ENCODE measurements at regions not wholly inside any gene's neighbourhood (a gene's known extent, or its start where the extent isn't known, plus 50 kb on each side); places are given as distances from the start of the nearest gene placed in this dataset.

- intact Hi-C loops (cut with micrococcal nuclease): no loop called here
- Histone ChIP-seq H3K27ac (ENCODE audit: low read depth, low read length) (no peak overlapping the region), H3K36me3 (ENCODE audit: control insufficient read depth in 2 of 3, insufficient read depth in 3 of 3, low read length in 3 of 3) (no peaks in the 10 kb centered on the region), H3K4me1 (ENCODE audit: control insufficient read depth in 2 of 2, insufficient read depth in 2 of 2, low read length in 2 of 2) (no peaks in the 10 kb centered on the region), H3K9me3 (ENCODE audit: control insufficient read depth in 2 of 3, low read length in 3 of 3) (no peaks in the 10 kb centered on the region), H3K27me3 (ENCODE audit: control insufficient read depth in 2 of 2, insufficient read depth in 2 of 2, low read length in 2 of 2) (no peaks in the 10 kb centered on the region), H3K4me3 (ENCODE audit: low read length) (no peak overlapping the region)
- no peak for ATAC-seq
- peaks cover 0 to 2% (median 0%) of the 10 kb centered on the region in 11 donors for H3K9me3 Mint-ChIP-seq
- no peaks in the 10 kb centered on the region for H3K36me3 Mint-ChIP-seq
- no peak overlapping the region for H3K27ac Mint-ChIP-seq
- H3K27me3 Mint-ChIP-seq: no peaks in the 10 kb centered on the region
- peaks cover 0 to 3% (median 0%) of the 10 kb centered on the region in 7 donors for H3K4me1 Mint-ChIP-seq
- POLR2A ChIA-PET: no interaction called here
- CTCF ChIA-PET: no interaction called here
- DNase-seq: no peak
- no peak overlapping the region for H3K4me3 Mint-ChIP-seq
Observed at GRCh38 chr10:105800641-105801040, 1159.6 kb downstream of the SORCS3 start.

GRCh38 chr10:105798328-105798889 lies 1157.3 kb downstream of the SORCS3 start:
- Mint-ChIP-seq H3K27ac (no peak overlapping the region), H3K4me3 (no peak overlapping the region), H3K36me3 (no peaks in the 10 kb centered on the region), H3K27me3 (peaks cover 0 to 4% (median 0%) of the 10 kb centered on the region in 5 donors), H3K9me3 (peaks cover 0 to 2% (median 0%) of the 10 kb centered on the region in 11 donors), H3K4me1 (peaks cover 0 to 3% (median 0%) of the 10 kb centered on the region in 7 donors)
- ChIA-PET POLR2A (no interaction called here), CTCF (interaction anchor here (0.6 to 0.7 kb wide), 3 partner anchors 12 to 241 kb away, joined by 3 to 4 read pairs (median 4); no protein-coding TSS in a partner anchor)
- Histone ChIP-seq H3K27me3 (ENCODE audit: control insufficient read depth in 2 of 2, insufficient read depth in 2 of 2, low read length in 2 of 2) (no peaks in the 10 kb centered on the region), H3K4me3 (ENCODE audit: low read length) (no peak overlapping the region), H3K36me3 (ENCODE audit: control insufficient read depth in 2 of 3, insufficient read depth in 3 of 3, low read length in 3 of 3) (no peaks in the 10 kb centered on the region), H3K27ac (ENCODE audit: low read depth, low read length) (no peak overlapping the region), H3K9me3 (ENCODE audit: control insufficient read depth in 2 of 3, low read length in 3 of 3) (no peaks in the 10 kb centered on the region), H3K4me1 (ENCODE audit: control insufficient read depth in 2 of 2, insufficient read depth in 2 of 2, low read length in 2 of 2) (no peaks in the 10 kb centered on the region)
- no peak for ATAC-seq
- intact Hi-C loops (cut with micrococcal nuclease): loop anchor here in 1 of 2 donors (5.0 kb wide), 1 partner anchor 379 kb away; no protein-coding TSS in a partner anchor
- no peak for DNase-seq

- Mint-ChIP-seq H3K4me3 (no peak overlapping the region), H3K27ac (no peak overlapping the region), H3K36me3 (no peaks in the 10 kb centered on the region), H3K27me3 (peaks cover 0 to 4% (median 0%) of the 10 kb centered on the region in 5 donors), H3K4me1 (peaks cover 0 to 3% (median 0%) of the 10 kb centered on the region in 7 donors), H3K9me3 (peaks cover 0 to 2% (median 0%) of the 10 kb centered on the region in 11 donors)
- H3K27ac ChIP-seq (ENCODE audit: low read depth, low read length): no peak overlapping the region
- no peaks in the 10 kb centered on the region for H3K9me3 ChIP-seq (ENCODE audit: control insufficient read depth in 2 of 3, low read length in 3 of 3)
- DNase-seq (peak in 4 of 9 donors; percentile 9 to 23 (median 19)), ATAC-seq (no peak)
- POLR2A ChIA-PET: no interaction called here
- no peak overlapping the region for H3K4me3 ChIP-seq (ENCODE audit: low read length)
- no peaks in the 10 kb centered on the region for H3K36me3 ChIP-seq (ENCODE audit: control insufficient read depth in 2 of 3, insufficient read depth in 3 of 3, low read length in 3 of 3)
- no peaks in the 10 kb centered on the region for H3K27me3 ChIP-seq (ENCODE audit: control insufficient read depth in 2 of 2, insufficient read depth in 2 of 2, low read length in 2 of 2)
- intact Hi-C loops (cut with micrococcal nuclease): loop anchor here (1.0 to 5.0 kb wide), 5 partner anchors 43 to 392 kb away; no protein-coding TSS in a partner anchor
- CTCF ChIA-PET: interaction anchor here (0.7 kb wide), 1 partner anchor 242 kb away, joined by 3 read pairs; no protein-coding TSS in a partner anchor
- no peaks in the 10 kb centered on the region for H3K4me1 ChIP-seq (ENCODE audit: control insufficient read depth in 2 of 2, insufficient read depth in 2 of 2, low read length in 2 of 2)
Observed at GRCh38 chr10:105797234-105797890, 1156.3 kb downstream of the SORCS3 start.

- Histone ChIP-seq H3K4me3 (ENCODE audit: low read length) (no peak overlapping the region), H3K4me1 (ENCODE audit: control insufficient read depth in 2 of 2, insufficient read depth in 2 of 2, low read length in 2 of 2) (no peaks in the 10 kb centered on the region), H3K27ac (ENCODE audit: low read depth, low read length) (no peak overlapping the region), H3K27me3 (ENCODE audit: control insufficient read depth in 2 of 2, insufficient read depth in 2 of 2, low read length in 2 of 2) (peaks cover 0 to 2% of the 10 kb centered on the region in 2 donors), H3K36me3 (ENCODE audit: control insufficient read depth in 2 of 3, insufficient read depth in 3 of 3, low read length in 3 of 3) (no peaks in the 10 kb centered on the region), H3K9me3 (ENCODE audit: control insufficient read depth in 2 of 3, low read length in 3 of 3) (no peaks in the 10 kb centered on the region)
- intact Hi-C loops (cut with micrococcal nuclease): no loop called here
- Mint-ChIP-seq H3K27me3 (peaks cover 0 to 4% (median under 1%) of the 10 kb centered on the region in 5 donors), H3K36me3 (no peaks in the 10 kb centered on the region), H3K27ac (no peak overlapping the region), H3K4me1 (peaks cover 0 to 3% (median 0%) of the 10 kb centered on the region in 7 donors), H3K4me3 (no peak overlapping the region), H3K9me3 (peaks cover 0 to under 1% (median 0%) of the 10 kb centered on the region in 11 donors)
- no peak for DNase-seq
- ATAC-seq: no peak
- CTCF ChIA-PET: no interaction called here
- POLR2A ChIA-PET: no interaction called here
Observed at GRCh38 chr10:105793071-105793470, 1152.0 kb downstream of the SORCS3 start.

- no peaks in the 10 kb centered on the region for H3K36me3 Mint-ChIP-seq
- DNase-seq: no peak
- peaks cover 0 to 2% of the 10 kb centered on the region in 2 donors for H3K27me3 ChIP-seq (ENCODE audit: control insufficient read depth in 2 of 2, insufficient read depth in 2 of 2, low read length in 2 of 2)
- no peaks in the 10 kb centered on the region for H3K4me1 Mint-ChIP-seq
- no peaks in the 10 kb centered on the region for H3K9me3 ChIP-seq (ENCODE audit: control insufficient read depth in 2 of 3, low read length in 3 of 3)
- H3K27me3 Mint-ChIP-seq: peaks cover 0 to 36% (median 13%) of the 10 kb centered on the region in 5 donors
- no peak overlapping the region for H3K27ac ChIP-seq (ENCODE audit: low read depth, low read length)
- H3K4me3 Mint-ChIP-seq: no peak overlapping the region
- no peak for ATAC-seq
- H3K9me3 Mint-ChIP-seq: peaks cover 3 to 26% (median 6%) of the 10 kb centered on the region in 11 donors
- intact Hi-C loops (cut with micrococcal nuclease): no loop called here
- POLR2A ChIA-PET: no interaction called here
- H3K36me3 ChIP-seq (ENCODE audit: control insufficient read depth in 2 of 3, insufficient read depth in 3 of 3, low read length in 3 of 3): no peaks in the 10 kb centered on the region
- H3K4me1 ChIP-seq (ENCODE audit: control insufficient read depth in 2 of 2, insufficient read depth in 2 of 2, low read length in 2 of 2): no peaks in the 10 kb centered on the region
- CTCF ChIA-PET: no interaction called here
- no peak overlapping the region for H3K27ac Mint-ChIP-seq
- no peak overlapping the region for H3K4me3 ChIP-seq (ENCODE audit: low read length)
Observed at GRCh38 chr10:105785721-105786120, 1144.6 kb downstream of the SORCS3 start.

- DNase-seq (no peak), ATAC-seq (no peak)
- H3K27me3 Mint-ChIP-seq: peaks cover 0 to 36% (median 13%) of the 10 kb centered on the region in 5 donors
- CTCF ChIA-PET: no interaction called here
- no peak overlapping the region for H3K4me3 Mint-ChIP-seq
- Histone ChIP-seq H3K27ac (ENCODE audit: low read depth, low read length) (no peak overlapping the region), H3K4me1 (ENCODE audit: control insufficient read depth in 2 of 2, insufficient read depth in 2 of 2, low read length in 2 of 2) (no peaks in the 10 kb centered on the region), H3K36me3 (ENCODE audit: control insufficient read depth in 2 of 3, insufficient read depth in 3 of 3, low read length in 3 of 3) (no peaks in the 10 kb centered on the region), H3K27me3 (ENCODE audit: control insufficient read depth in 2 of 2, insufficient read depth in 2 of 2, low read length in 2 of 2) (peaks cover 0 to 2% of the 10 kb centered on the region in 2 donors), H3K9me3 (ENCODE audit: control insufficient read depth in 2 of 3, low read length in 3 of 3) (no peaks in the 10 kb centered on the region), H3K4me3 (ENCODE audit: low read length) (no peak overlapping the region)
- H3K9me3 Mint-ChIP-seq: peaks cover 3 to 26% (median 6%) of the 10 kb centered on the region in 11 donors
- POLR2A ChIA-PET: no interaction called here
- H3K4me1 Mint-ChIP-seq: no peaks in the 10 kb centered on the region
- no peak overlapping the region for H3K27ac Mint-ChIP-seq
- intact Hi-C loops (cut with micrococcal nuclease): no loop called here
- no peaks in the 10 kb centered on the region for H3K36me3 Mint-ChIP-seq
Observed at GRCh38 chr10:105783936-105784483, 1142.9 kb downstream of the SORCS3 start.

Measured in naive thymus-derived CD4-positive, alpha-beta T cell (primary cell).